Eye (tissue), 1 donor: ENCODE measurements at regions not wholly inside any gene's neighbourhood (a gene's known extent, or its start where the extent isn't known, plus 50 kb on each side); places are given as distances from the start of the nearest gene placed in this dataset.
"Not testable (repeated sequence)": the region's sequence is repeated elsewhere in the genome, so short reads cannot be mapped to it uniquely, and the experiment has no call there.

Source experiments
- DNase-seq: peaks from one replicate; pipeline ENCODE4 v3.0.0-alpha.2; 2015

GRCh38 chr9:42326482-42326881 is 143.0 kb downstream of the SPATA31A6 start:
- not testable (repeated sequence) for DNase-seq

- DNase-seq = peak; percentile 7
Measured at GRCh38 chr9:42335342-42335741, 151.9 kb downstream of the SPATA31A6 start.

- DNase-seq = peak; percentile 84
Measured at GRCh38 chr9:42335984-42336657, 152.7 kb downstream of the SPATA31A6 start.

DNA sequence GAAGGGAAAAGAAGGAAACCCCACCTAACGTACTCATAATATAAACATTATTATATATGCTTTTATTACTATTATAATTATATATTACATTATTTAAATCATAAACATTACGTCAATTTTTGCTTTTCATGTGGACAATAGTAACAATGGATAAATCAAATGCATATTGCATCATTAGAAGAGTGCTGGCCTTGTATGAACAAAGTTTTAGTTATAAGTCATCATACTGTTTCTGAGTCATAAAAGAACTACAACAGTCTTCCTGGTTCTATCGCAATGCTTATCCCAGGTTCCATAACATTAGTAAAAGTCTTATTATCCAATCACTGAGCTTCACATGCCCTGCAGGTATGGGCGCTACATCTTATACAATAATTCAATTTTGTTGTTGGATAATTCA is 154.8 kb downstream of the SPATA31A6 start:
- not testable (repeated sequence) for DNase-seq

DNA sequence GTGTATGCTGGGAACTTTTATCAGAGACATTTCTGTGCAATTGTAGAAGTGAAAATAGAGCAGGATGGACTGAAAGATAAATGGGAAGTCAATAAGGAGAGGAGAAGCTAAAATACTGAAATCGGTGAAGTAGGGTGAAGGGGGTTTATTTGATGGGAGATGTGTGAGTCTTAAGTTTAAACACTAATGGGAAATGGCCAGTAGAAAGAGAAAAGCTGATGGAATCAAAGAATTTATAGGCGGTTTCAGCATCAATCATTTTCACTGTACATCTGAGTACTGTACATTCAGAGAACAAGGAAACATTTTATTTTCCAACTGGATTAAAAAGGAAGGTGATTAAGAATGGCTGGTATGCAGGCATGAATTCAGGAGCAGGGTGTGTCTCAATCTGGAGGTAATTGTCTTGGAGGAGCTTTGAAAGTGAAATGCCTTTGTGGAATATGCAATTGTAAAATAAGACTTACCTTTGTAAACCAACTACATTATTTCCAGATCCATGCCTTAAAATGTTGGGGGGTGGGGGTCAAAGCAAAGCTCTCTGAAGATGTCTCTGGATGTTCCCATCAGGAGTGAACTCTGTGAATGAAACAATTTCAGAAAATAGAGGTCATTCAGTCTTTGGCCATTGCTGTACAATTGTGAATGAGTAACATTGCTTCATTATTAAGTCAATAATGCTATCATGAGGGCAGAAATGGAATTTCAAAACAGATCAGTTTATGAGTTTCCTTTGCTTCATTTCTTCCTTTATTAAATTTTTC is 156.4 kb downstream of the SPATA31A6 start:
- not testable (repeated sequence) for DNase-seq

- DNase-seq = not testable (repeated sequence)
Measured at GRCh38 chr9:42340435-42340723, 156.9 kb downstream of the SPATA31A6 start.

DNA sequence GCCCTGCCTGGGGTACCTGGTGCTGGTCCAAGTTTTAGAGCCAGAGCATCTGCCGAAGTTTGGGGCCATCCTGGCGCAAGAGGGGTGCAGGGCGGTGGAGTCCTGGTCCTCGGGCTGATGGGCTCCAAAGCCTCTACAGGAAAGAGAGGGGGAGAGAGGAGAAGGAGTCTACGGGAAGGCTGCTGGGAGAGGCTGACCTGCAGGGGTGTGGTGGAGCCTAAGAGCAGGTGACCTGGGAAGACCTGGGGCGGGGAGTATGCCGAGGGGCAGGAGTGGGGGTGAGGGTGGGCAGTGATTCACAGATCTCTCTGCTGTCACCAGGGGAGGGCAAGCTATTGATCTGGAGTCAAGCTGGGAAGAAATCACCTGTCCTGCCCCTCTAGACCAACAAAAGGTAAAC is 158.4 kb downstream of the SPATA31A6 start:
- DNase-seq = not testable (repeated sequence)

GRCh38 chr9:42342297-42342696 is 158.8 kb downstream of the SPATA31A6 start:
- DNase-seq = not testable (repeated sequence)

GRCh38 chr9:42344508-42344907 is 161.0 kb downstream of the SPATA31A6 start:
- not testable (repeated sequence) for DNase-seq

- not testable (repeated sequence) for DNase-seq
Measured at GRCh38 chr9:42346916-42347315, 163.5 kb downstream of the SPATA31A6 start.

DNA sequence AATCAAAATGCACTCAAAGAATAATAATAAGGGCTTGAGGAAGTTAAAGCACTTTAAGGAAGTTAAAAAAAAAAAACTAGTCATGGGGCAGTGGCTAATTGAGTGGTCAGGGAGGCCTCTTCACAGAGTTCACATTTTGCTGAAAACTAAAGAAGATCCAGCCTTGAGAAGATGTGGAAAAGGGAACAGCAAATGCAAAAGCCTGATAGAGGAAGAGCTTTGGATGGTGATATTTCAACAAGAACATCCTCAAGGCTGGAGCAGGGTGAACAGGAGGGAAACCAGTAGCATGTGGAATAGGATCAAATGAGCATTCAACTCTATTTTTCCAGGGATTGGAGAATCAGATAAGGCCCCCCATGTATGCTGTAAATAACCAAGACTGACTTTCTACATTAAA is 165.7 kb downstream of the SPATA31A6 start:
- DNase-seq = not testable (repeated sequence)

DNA sequence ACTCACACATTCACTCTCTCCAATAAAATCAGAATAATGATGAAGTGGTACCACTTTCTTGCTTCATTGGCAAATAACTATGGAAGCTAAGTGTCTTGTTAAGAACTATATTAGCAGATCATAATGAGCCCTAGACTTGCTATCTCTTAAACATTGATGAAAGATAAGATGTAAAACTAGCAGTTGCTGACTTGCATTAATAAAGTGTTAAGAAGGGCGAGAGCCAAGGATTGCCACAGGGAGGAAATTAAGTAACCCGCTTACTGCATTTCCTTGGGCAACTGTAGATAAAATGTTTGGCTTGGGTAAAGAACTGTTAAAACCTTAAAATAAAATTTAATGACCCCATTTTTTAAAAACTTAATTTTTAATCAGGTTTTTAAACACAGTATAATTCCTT is 167.0 kb downstream of the SPATA31A6 start:
- DNase-seq = not testable (repeated sequence)

- DNase-seq = not testable (repeated sequence)
Measured at GRCh38 chr9:42357604-42358373, 174.3 kb downstream of the SPATA31A6 start.

GRCh38 chr9:42358626-42359247 is 175.3 kb downstream of the SPATA31A6 start:
- DNase-seq = peak; percentile 42

- not testable (repeated sequence) for DNase-seq
Measured at GRCh38 chr9:42364410-42365243, 181.2 kb downstream of the SPATA31A6 start.

GRCh38 chr9:42365244-42365945 is 181.9 kb downstream of the SPATA31A6 start:
- DNase-seq = not testable (repeated sequence)

GRCh38 chr9:42368279-42368881 is 184.9 kb downstream of the SPATA31A6 start:
- not testable (repeated sequence) for DNase-seq

GRCh38 chr9:42370172-42370571 is 186.7 kb downstream of the SPATA31A6 start:
- not testable (repeated sequence) for DNase-seq

- DNase-seq = not testable (repeated sequence)
Measured at GRCh38 chr9:42371417-42371816, 188.0 kb downstream of the SPATA31A6 start.

- DNase-seq = not testable (repeated sequence)
Measured at GRCh38 chr9:42377530-42378417, 194.3 kb downstream of the SPATA31A6 start.
